Sigmoid colon (tissue), 6 donors: ENCODE measurements at regions not wholly inside any gene's neighbourhood (a gene's known extent, or its start where the extent isn't known, plus 50 kb on each side); places are given as distances from the start of the nearest gene placed in this dataset.

Experiments
- DNase-seq: peaks from one replicate; pipeline ENCODE4 v3.0.0-alpha.2; 2019
- H3K27ac ChIP-seq, 4 donors: fragments of 200-600 bp; sonication (generic); one replicate each; pipeline ENCODE4 v1.5.1; 2016 to 2019; ENCODE audit warnings: mild to moderate bottlenecking in 1 of 4
- H3K27me3 ChIP-seq, 3 donors: fragments of 200-600 bp; sonication (generic); one replicate each; pipeline ENCODE4 v1.5.1; 2019; ENCODE audit warnings: mild to moderate bottlenecking in 1 of 3
- H3K36me3 ChIP-seq, 4 donors: fragments of 200-600 bp; sonication (generic); one replicate each; pipeline ENCODE4 v1.5.1; 2016 to 2019
- H3K4me1 ChIP-seq, 4 donors: fragments of 200-600 bp; sonication (generic); one replicate each; pipeline ENCODE4 v1.5.1; 2017 to 2019
- H3K4me3 ChIP-seq, 4 donors: fragments of 200-600 bp; sonication (generic); one replicate each; pipeline ENCODE4 v1.5.1; 2017 to 2019; ENCODE audit warnings: mild to moderate bottlenecking in 2 of 4, moderate library complexity in 1 of 4
- H3K9me3 ChIP-seq, 4 donors: fragments of 200-600 bp in 3 of 4; sonication (generic) in 3 of 4; one replicate each; pipeline versions ENCODE4 v1.5.1 to v1.6.1; 2013 to 2019
- CTCF ChIP-seq, 4 experiments: fragments of 450-650 bp in 3 of 4; fragments of 200-600 bp in 1 of 4; IDR thresholded peaks; one replicate each; pipeline ENCODE4 v1.5.1; 2016 to 2019; ENCODE audit warnings: antibody characterized with exemption in 4 of 4, mild to moderate bottlenecking in 3 of 4, moderate library complexity in 2 of 4
- EP300 ChIP-seq, 4 donors: sonication (generic); formaldehyde crosslinking; IDR thresholded peaks; one replicate each; pipeline ENCODE4 v1.6.1; 2017; ENCODE audit warnings: antibody characterized with exemption in 4 of 4
- POLR2A ChIP-seq, 2 donors: fragments of 450-650 bp; IDR thresholded peaks; one replicate each; pipeline ENCODE4 v1.6.1; 2016; ENCODE audit warnings: antibody characterized with exemption in 2 of 2, mild to moderate bottlenecking in 2 of 2, moderate library complexity in 2 of 2
- POLR2AphosphoS5 ChIP-seq, 4 donors: sonication (generic); formaldehyde crosslinking; IDR thresholded peaks; one replicate each; pipeline ENCODE4 v1.6.1; 2017; ENCODE audit warnings: antibody characterized with exemption in 4 of 4
- WGBS, 2 donors: extraction: QIAGEN DNeasy Blood & Tissue Kit; methylation state at CpG; one replicate each; pipeline ENCODE4 v1.1.7; 2013; 5-methylcytosine and 5-hydroxymethylcytosine counted together
- intact Hi-C: fragments of 100-400 bp; cut with DNase I; formaldehyde crosslinking; loops from one replicate; pipeline ENCODE4 v1.15.1; 2023
- donor health status: healthy with polysubstance abuse.
- donor health status: healthy.

DNA sequence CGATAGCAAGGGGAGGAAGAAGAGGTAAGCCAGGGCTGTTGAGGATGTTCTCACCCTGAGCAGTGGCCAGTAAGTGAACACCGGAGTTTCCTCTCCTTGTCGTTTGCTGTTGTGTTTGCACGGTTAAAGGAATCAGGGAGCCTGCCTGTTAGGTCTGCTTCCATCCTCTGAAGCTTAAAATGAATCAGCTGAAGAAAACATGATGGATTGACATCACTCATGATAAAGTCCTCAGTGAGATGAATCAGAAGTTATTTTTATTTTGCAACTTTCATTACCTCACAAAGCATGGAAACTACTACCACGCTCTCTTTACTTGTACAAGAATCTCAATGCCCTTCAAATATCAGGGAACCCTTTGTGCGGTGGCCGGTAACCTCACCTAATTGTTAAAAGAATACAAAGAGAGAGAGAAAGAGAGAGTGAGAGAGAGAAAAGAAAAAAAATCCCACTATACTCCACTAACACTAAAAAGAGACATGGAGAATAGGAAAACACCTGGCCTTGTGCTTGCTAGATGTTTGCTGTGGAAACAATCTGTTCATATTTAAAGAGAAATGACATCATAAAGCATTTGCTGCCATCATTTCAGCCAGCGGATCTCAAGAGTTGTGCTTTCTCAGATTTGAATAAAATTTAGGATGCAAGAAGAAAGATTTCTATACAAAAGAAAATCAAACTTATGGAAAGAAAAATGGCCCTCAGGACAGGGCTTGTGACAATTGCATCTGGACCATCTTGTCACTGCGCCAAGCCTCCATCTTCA, 441.6 kb upstream of the SALL1 start:
- DNase-seq, result no peak
- H3K4me3 ChIP-seq, result no peak overlapping the region
- H3K36me3 ChIP-seq, result no peaks in the 10 kb centered on the region
- no peak for TF ChIP-seq POLR2A (IDR thresholded peaks at IDR 0.05)
- H3K9me3 ChIP-seq, result no peaks in the 10 kb centered on the region
- no peaks in the 10 kb centered on the region for H3K27me3 ChIP-seq
- no peaks in the 10 kb centered on the region for H3K4me1 ChIP-seq
- intact Hi-C loops, result no loop called here
- 54 to 57% methylated on average over 9 of the region's 9 CpGs for WGBS, 2 donors
- no peak overlapping the region for H3K27ac ChIP-seq

DNA sequence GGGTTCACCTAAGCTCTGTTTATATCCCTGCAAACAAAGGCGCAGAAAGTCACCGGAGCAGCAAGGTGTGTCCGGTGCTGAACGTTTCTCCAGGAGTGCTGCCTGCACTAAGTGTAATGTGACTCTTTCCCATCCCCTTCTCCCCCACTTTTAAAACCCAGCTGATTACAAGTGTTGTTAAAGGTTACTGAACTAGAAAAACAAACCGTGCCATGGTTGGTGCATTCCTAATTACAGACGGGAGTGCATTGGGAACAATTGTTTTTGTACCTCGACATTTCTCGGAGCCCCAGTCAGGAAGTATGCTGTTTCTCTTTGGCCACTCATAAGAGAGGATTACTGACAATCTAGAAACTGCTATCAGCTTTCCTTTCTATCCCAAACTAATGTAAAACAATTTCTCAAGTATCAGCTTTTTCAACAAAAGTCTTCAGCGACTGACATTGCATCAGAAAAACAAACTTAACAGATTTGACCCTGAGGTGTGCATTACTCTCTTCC, 441.0 kb upstream of the SALL1 start:
- H3K27me3 ChIP-seq, result no peaks in the 10 kb centered on the region
- no peaks in the 10 kb centered on the region for H3K36me3 ChIP-seq
- DNase-seq, result no peak
- no peak overlapping the region for H3K27ac ChIP-seq
- no peak for TF ChIP-seq POLR2AphosphoS5 (IDR thresholded peaks at IDR 0.05)
- 12 to 19% methylated on average over 9 of the region's 9 CpGs for WGBS, 2 donors
- no peak overlapping the region for H3K4me3 ChIP-seq
- intact Hi-C loops, result no loop called here
- no peaks in the 10 kb centered on the region for H3K4me1 ChIP-seq
- no peaks in the 10 kb centered on the region for H3K9me3 ChIP-seq

- no peaks in the 10 kb centered on the region for H3K27me3 ChIP-seq
- H3K9me3 ChIP-seq, result no peaks in the 10 kb centered on the region
- H3K36me3 ChIP-seq, result no peaks in the 10 kb centered on the region
- no peak overlapping the region for H3K4me3 ChIP-seq
- H3K4me1 ChIP-seq, result no peaks in the 10 kb centered on the region
- TF ChIP-seq CTCF (IDR thresholded peaks at IDR 0.05) (no peak), EP300 (IDR thresholded peaks at IDR 0.05) (no peak), POLR2A (IDR thresholded peaks at IDR 0.05) (no peak), POLR2AphosphoS5 (IDR thresholded peaks at IDR 0.05) (no peak)
- no peak for DNase-seq
- WGBS, 2 donors, result 16% methylated on average over 2 of the region's 2 CpGs
- intact Hi-C loops, result no loop called here
- H3K27ac ChIP-seq, result no peak overlapping the region
Observed at GRCh38 chr16:51591480-51591879, 440.4 kb upstream of the SALL1 start.

DNA sequence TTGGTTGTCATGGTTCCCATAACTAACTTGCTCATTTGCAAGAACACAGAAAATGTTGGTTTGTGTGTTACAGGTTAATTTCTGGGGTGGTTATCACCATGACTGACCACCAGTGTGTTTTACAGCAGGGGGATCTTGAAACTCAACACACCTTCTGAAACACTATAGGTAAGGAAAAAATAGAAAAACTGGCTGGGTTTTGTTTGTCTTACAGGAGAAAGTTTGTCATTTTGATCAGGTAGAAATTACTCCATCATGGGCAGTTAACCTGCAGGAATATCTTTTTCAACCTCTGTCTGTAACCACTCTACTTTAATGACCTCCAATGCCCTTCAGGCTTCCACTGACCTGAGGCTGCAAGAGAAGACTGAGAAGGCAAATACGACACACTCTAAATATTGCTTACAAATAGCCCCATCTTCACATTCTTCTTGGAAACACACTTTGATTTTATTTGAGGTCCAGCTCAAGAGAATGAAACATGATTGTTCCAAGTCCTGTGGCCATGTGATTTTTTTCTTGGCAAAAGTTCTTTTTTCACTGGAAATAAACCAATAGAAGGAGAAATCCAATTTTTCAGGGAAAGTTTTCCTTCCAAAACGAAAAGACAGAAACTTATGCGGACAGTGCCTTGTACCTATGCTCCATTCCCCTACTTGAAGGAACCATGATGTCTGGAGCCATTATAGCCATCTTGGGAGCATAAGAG, 428.7 kb upstream of the SALL1 start:
- Histone ChIP-seq H3K4me1 (no peaks in the 10 kb centered on the region), H3K27me3 (no peaks in the 10 kb centered on the region), H3K36me3 (no peaks in the 10 kb centered on the region), H3K4me3 (no peak overlapping the region), H3K27ac (no peak overlapping the region), H3K9me3 (no peaks in the 10 kb centered on the region)
- 85 to 87% methylated on average over 3 of the region's 3 CpGs for WGBS, 2 donors
- TF ChIP-seq POLR2A (IDR thresholded peaks at IDR 0.05), result no peak
- TF ChIP-seq EP300 (IDR thresholded peaks at IDR 0.05), result no peak
- no peak for TF ChIP-seq CTCF (IDR thresholded peaks at IDR 0.05)
- no peak for TF ChIP-seq POLR2AphosphoS5 (IDR thresholded peaks at IDR 0.05)
- intact Hi-C loops, result loop anchor here (10.0 kb wide), 1 partner anchor 1395 kb away; no protein-coding TSS in a partner anchor
- DNase-seq, result no peak

DNA sequence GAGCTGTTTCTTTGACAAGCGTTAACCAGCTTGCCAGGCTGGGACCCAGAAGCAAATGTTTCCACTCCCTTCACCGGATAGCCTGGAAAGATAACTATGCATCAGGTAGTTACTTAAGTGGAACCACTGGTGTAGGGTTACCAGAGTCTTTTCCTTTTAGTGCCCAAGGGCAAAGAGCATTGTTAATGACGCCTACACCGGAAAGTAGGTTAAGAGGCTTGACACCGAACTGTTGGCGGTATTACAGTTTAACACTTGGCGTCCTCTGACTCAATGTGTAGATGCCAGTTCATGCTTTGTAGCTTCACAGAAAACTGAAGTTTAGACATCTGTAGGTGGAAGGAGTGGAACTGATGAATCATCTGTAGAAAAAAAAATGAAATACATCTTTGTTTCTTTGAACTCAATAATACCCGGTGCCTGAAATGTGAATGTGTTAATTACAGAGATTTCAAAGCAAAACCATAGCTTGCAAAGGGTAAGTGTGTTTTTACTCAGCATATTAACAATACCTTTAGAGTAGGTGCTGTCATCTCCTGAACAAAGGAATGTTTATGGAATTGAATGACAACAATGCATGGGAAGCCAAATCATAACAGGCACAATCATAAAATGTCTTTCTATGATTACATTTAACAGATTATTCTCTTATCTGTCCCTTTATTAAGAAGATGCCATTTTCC, 426.7 kb upstream of the SALL1 start:
- H3K9me3 ChIP-seq, result no peaks in the 10 kb centered on the region
- intact Hi-C loops, result no loop called here
- no peaks in the 10 kb centered on the region for H3K36me3 ChIP-seq
- no peak for DNase-seq
- H3K27ac ChIP-seq, result no peak overlapping the region
- no peaks in the 10 kb centered on the region for H3K4me1 ChIP-seq
- TF ChIP-seq CTCF (IDR thresholded peaks at IDR 0.05) (no peak), EP300 (IDR thresholded peaks at IDR 0.05) (no peak), POLR2AphosphoS5 (IDR thresholded peaks at IDR 0.05) (no peak), POLR2A (IDR thresholded peaks at IDR 0.05) (no peak)
- H3K4me3 ChIP-seq, result no peak overlapping the region
- 22 to 29% methylated on average over 8 of the region's 8 CpGs for WGBS, 2 donors
- peaks cover 0 to 4% (median 0%) of the 10 kb centered on the region in 3 donors for H3K27me3 ChIP-seq
